ENCODE measurements at regions not wholly inside any gene's neighbourhood (a gene's known extent, or its start where the extent isn't known, plus 50 kb on each side); places are given as distances from the start of the nearest gene placed in this dataset.

DNA sequence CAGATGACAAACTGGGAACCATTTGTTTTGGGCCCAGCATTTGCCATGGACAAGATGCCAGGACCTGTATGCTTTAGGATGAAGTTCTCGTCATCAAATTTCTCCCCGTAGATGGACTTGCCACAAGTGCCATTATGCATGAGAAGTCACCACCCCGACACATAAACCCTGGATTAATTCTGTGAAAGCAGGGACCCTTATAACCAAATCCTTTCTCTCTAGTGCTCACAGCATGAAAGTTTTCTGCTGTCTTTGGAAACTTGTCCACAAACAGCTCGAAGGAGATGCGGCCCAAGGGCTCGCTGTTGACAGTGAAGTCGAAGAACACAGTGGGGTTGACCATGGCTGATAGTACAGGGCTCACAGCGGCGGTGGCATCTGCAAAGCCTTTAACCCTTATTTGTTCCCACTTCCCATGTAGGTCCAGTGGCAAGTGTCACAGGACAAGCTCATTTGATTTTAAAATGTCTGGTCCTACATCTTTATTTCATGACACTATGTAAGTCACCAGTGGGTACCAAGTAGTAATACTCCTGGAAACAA lies 75.2 kb upstream of the MIR17HG start (continued):
- TF ChIP-seq STAT1 (IDR thresholded peaks at IDR 0.05; ENCODE audit: unreplicated experiment) (no peak), EZH2phosphoT487 (IDR thresholded peaks at IDR 0.05; ENCODE audit: unreplicated experiment) (no peak), EZH2 (IDR thresholded peaks at IDR 0.05; ENCODE audit: low read depth, unreplicated experiment) (no peak), ZNF331 (CRISPR knock-in tag; IDR thresholded peaks at IDR 0.05; ENCODE audit: low read depth) (no peak)

GRCh38 chr13:91273675-91274074 lies 73.8 kb upstream of the MIR17HG start:
- Histone ChIP-seq H3K79me2 (replicated peaks; ENCODE audit: insufficient read depth) (no peaks in the 10 kb centered on the region), H3K9me2 (ENCODE audit: insufficient read depth) (no peaks in the 10 kb centered on the region), H3K27ac (ENCODE audit: low read depth) (no peak overlapping the region), H3K4me3 (no peak overlapping the region), H2AFZ (no peak overlapping the region), H3K4me2 (no peak overlapping the region), H3F3A (replicated peaks; ENCODE audit: low read depth) (no peaks in the 10 kb centered on the region), H3K27me3 (ENCODE audit: insufficient read depth) (no peaks in the 10 kb centered on the region), H3K36me3 (ENCODE audit: insufficient read depth) (no peaks in the 10 kb centered on the region), H4K20me1 (replicated peaks; ENCODE audit: insufficient read depth) (no peaks in the 10 kb centered on the region), H3K4me1 (ENCODE audit: insufficient read depth) (no peaks in the 10 kb centered on the region)
- no peaks in the 10 kb centered on the region for H3K36me3 Mint-ChIP-seq (ENCODE audit: low read depth)
- ATAC-seq (no peak), DNase-seq (ENCODE audit: low spot score) (no peak)
- no peaks in the 10 kb centered on the region for H3K27me3 Mint-ChIP-seq (ENCODE audit: insufficient read depth, low read depth, poor library complexity)
- no peak overlapping the region for H3K27ac Mint-ChIP-seq
- H3K4me1 Mint-ChIP-seq = no peaks in the 10 kb centered on the region; the same call in 2 of the 3 replicates
- H3K9me3 Mint-ChIP-seq = no peaks in the 10 kb centered on the region
- TF ChIP-seq STAT1 (IDR thresholded peaks at IDR 0.05; ENCODE audit: unreplicated experiment) (no peak), ZNF331 (CRISPR knock-in tag; IDR thresholded peaks at IDR 0.05; ENCODE audit: low read depth) (no peak), ZNF114 (CRISPR knock-in tag; IDR thresholded peaks at IDR 0.05) (no peak), JUNB (IDR thresholded peaks at IDR 0.05; ENCODE audit: unreplicated experiment) (no peak), NANOG (IDR thresholded peaks at IDR 0.05; ENCODE audit: borderline replicate concordance) (no peak), EZH2phosphoT487 (IDR thresholded peaks at IDR 0.05; ENCODE audit: unreplicated experiment) (no peak), CREB1 (CRISPR knock-in tag; IDR thresholded peaks at IDR 0.05; ENCODE audit: low read depth) (no peak), EZH2 (IDR thresholded peaks at IDR 0.05; ENCODE audit: low read depth, unreplicated experiment) (no peak), POLR2AphosphoS5 (IDR thresholded peaks at IDR 0.05; ENCODE audit: low read depth) (no peak)
- TF ChIP-seq, protein P1, sequence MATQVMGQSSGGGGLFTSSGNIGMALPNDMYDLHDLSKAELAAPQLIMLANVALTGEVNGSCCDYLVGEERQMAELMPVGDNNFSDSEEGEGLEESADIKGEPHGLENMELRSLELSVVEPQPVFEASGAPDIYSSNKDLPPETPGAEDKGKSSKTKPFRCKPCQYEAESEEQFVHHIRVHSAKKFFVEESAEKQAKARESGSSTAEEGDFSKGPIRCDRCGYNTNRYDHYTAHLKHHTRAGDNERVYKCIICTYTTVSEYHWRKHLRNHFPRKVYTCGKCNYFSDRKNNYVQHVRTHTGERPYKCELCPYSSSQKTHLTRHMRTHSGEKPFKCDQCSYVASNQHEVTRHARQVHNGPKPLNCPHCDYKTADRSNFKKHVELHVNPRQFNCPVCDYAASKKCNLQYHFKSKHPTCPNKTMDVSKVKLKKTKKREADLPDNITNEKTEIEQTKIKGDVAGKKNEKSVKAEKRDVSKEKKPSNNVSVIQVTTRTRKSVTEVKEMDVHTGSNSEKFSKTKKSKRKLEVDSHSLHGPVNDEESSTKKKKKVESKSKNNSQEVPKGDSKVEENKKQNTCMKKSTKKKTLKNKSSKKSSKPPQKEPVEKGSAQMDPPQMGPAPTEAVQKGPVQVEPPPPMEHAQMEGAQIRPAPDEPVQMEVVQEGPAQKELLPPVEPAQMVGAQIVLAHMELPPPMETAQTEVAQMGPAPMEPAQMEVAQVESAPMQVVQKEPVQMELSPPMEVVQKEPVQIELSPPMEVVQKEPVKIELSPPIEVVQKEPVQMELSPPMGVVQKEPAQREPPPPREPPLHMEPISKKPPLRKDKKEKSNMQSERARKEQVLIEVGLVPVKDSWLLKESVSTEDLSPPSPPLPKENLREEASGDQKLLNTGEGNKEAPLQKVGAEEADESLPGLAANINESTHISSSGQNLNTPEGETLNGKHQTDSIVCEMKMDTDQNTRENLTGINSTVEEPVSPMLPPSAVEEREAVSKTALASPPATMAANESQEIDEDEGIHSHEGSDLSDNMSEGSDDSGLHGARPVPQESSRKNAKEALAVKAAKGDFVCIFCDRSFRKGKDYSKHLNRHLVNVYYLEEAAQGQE (IDR thresholded peaks at IDR 0.05; ENCODE audit: unreplicated experiment) = no peak
- TF ChIP-seq, protein P2, sequence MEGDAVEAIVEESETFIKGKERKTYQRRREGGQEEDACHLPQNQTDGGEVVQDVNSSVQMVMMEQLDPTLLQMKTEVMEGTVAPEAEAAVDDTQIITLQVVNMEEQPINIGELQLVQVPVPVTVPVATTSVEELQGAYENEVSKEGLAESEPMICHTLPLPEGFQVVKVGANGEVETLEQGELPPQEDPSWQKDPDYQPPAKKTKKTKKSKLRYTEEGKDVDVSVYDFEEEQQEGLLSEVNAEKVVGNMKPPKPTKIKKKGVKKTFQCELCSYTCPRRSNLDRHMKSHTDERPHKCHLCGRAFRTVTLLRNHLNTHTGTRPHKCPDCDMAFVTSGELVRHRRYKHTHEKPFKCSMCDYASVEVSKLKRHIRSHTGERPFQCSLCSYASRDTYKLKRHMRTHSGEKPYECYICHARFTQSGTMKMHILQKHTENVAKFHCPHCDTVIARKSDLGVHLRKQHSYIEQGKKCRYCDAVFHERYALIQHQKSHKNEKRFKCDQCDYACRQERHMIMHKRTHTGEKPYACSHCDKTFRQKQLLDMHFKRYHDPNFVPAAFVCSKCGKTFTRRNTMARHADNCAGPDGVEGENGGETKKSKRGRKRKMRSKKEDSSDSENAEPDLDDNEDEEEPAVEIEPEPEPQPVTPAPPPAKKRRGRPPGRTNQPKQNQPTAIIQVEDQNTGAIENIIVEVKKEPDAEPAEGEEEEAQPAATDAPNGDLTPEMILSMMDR (conservative IDR thresholded peaks at IDR 0.05; ENCODE audit: low read depth in 2 of 2) = no peak
- TF ChIP-seq, protein P3, sequence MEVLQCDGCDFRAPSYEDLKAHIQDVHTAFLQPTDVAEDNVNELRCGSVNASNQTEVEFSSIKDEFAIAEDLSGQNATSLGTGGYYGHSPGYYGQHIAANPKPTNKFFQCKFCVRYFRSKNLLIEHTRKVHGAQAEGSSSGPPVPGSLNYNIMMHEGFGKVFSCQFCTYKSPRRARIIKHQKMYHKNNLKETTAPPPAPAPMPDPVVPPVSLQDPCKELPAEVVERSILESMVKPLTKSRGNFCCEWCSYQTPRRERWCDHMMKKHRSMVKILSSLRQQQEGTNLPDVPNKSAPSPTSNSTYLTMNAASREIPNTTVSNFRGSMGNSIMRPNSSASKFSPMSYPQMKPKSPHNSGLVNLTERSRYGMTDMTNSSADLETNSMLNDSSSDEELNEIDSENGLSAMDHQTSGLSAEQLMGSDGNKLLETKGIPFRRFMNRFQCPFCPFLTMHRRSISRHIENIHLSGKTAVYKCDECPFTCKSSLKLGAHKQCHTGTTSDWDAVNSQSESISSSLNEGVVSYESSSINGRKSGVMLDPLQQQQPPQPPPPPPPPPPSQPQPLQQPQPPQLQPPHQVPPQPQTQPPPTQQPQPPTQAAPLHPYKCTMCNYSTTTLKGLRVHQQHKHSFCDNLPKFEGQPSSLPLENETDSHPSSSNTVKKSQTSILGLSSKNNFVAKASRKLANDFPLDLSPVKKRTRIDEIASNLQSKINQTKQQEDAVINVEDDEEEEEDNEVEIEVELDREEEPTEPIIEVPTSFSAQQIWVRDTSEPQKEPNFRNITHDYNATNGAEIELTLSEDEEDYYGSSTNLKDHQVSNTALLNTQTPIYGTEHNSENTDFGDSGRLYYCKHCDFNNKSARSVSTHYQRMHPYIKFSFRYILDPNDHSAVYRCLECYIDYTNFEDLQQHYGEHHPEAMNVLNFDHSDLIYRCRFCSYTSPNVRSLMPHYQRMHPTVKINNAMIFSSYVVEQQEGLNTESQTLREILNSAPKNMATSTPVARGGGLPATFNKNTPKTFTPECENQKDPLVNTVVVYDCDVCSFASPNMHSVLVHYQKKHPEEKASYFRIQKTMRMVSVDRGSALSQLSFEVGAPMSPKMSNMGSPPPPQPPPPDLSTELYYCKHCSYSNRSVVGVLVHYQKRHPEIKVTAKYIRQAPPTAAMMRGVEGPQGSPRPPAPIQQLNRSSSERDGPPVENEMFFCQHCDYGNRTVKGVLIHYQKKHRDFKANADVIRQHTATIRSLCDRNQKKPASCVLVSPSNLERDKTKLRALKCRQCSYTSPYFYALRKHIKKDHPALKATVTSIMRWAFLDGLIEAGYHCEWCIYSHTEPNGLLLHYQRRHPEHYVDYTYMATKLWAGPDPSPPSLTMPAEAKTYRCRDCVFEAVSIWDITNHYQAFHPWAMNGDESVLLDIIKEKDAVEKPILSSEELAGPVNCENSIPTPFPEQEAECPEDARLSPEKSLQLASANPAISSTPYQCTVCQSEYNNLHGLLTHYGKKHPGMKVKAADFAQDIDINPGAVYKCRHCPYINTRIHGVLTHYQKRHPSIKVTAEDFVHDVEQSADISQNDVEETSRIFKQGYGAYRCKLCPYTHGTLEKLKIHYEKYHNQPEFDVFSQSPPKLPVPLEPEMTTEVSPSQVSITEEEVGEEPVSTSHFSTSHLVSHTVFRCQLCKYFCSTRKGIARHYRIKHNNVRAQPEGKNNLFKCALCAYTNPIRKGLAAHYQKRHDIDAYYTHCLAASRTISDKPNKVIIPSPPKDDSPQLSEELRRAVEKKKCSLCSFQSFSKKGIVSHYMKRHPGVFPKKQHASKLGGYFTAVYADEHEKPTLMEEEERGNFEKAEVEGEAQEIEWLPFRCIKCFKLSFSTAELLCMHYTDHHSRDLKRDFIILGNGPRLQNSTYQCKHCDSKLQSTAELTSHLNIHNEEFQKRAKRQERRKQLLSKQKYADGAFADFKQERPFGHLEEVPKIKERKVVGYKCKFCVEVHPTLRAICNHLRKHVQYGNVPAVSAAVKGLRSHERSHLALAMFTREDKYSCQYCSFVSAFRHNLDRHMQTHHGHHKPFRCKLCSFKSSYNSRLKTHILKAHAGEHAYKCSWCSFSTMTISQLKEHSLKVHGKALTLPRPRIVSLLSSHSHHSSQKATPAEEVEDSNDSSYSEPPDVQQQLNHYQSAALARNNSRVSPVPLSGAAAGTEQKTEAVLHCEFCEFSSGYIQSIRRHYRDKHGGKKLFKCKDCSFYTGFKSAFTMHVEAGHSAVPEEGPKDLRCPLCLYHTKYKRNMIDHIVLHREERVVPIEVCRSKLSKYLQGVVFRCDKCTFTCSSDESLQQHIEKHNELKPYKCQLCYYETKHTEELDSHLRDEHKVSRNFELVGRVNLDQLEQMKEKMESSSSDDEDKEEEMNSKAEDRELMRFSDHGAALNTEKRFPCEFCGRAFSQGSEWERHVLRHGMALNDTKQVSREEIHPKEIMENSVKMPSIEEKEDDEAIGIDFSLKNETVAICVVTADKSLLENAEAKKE (CRISPR knock-in tag; IDR thresholded peaks at IDR 0.05) = no peak
- TF ChIP-seq, protein P4, sequence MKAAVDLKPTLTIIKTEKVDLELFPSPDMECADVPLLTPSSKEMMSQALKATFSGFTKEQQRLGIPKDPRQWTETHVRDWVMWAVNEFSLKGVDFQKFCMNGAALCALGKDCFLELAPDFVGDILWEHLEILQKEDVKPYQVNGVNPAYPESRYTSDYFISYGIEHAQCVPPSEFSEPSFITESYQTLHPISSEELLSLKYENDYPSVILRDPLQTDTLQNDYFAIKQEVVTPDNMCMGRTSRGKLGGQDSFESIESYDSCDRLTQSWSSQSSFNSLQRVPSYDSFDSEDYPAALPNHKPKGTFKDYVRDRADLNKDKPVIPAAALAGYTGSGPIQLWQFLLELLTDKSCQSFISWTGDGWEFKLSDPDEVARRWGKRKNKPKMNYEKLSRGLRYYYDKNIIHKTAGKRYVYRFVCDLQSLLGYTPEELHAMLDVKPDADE (IDR thresholded peaks at IDR 0.05) = no peak
- no peak overlapping the region for H3K4me3 Mint-ChIP-seq

Data from GM23338 (cell line).